SK-N-SH (cell line): ENCODE measurements at regions not wholly inside any gene's neighbourhood (a gene's known extent, or its start where the extent isn't known, plus 50 kb on each side); places are given as distances from the start of the nearest gene placed in this dataset.

Source experiments
- CTCF ChIA-PET: fragments of 300-600, 350-600 bp; formaldehyde crosslinking; extraction: SDS; loops from one replicate; lab custom pipeline; 2021; lab: Yijun Ruan, JAX
- POLR2A ChIA-PET: fragments of 350-600 bp; sonication (Branson Sonifier 250); formaldehyde crosslinking; extraction: SDS; loops from one replicate; lab custom pipeline; 2020; ENCODE audit warnings: antibody characterized with exemption, inconsistent platforms; lab: Yijun Ruan, JAX
- DNase-seq: peaks from one replicate; pipeline ENCODE4 v3.0.0; 2012
- H2AFZ ChIP-seq: fragments of 200-600 bp; sonication (generic); 2 replicates; pipeline ENCODE4 v1.8.1; 2016; ENCODE audit warnings: antibody characterized with exemption, mild to moderate bottlenecking, low read depth
- H3F3A ChIP-seq: fragments of 200-600 bp; sonication (generic); replicated peaks from 2 replicates; pipeline ENCODE3; 2016; ENCODE audit warnings: antibody characterized with exemption, mild to moderate bottlenecking; ENCODE audit not compliant: insufficient read depth
- H3K27ac ChIP-seq, 2 experiments: fragments of 200-500 bp in 1 of 2; fragments of 200-600 bp in 1 of 2; sonication (Bioruptor generic) in 1 of 2; sonication (generic), shearing (Covaris generic) in 1 of 2; 2 replicates each; pipeline versions ENCODE4 v1.5.1 to v1.6.1; 2014 to 2016; ENCODE audit warnings: low read depth in 2 of 2, inconsistent platforms in 1 of 2, low read length in 1 of 2, mild to moderate bottlenecking in 1 of 2, mixed read lengths in 1 of 2
- H3K27me3 ChIP-seq: fragments of 200-600 bp; sonication (generic), shearing (Covaris generic); 2 replicates; pipeline ENCODE4 v1.6.1; 2016; ENCODE audit warnings: mixed run types; ENCODE audit not compliant: insufficient read depth
- H3K36me3 ChIP-seq, 2 experiments: fragments of 200-500 bp in 1 of 2; fragments of 200-600 bp in 1 of 2; sonication (Bioruptor generic) in 1 of 2; sonication (generic) in 1 of 2; replicated peaks in 1 of 2; 2 replicates each; pipeline versions ENCODE3 to v1.5.1; 2014 to 2016; ENCODE audit warnings: low read length in 1 of 2, mild to moderate bottlenecking in 1 of 2; ENCODE audit not compliant: insufficient read depth in 2 of 2, control insufficient read depth in 1 of 2
- H3K4me1 ChIP-seq, 2 experiments: fragments of 200-500 bp in 1 of 2; fragments of 200-600 bp in 1 of 2; sonication (Bioruptor generic) in 1 of 2; sonication (generic), shearing (Covaris generic) in 1 of 2; 2 replicates each; pipeline versions ENCODE4 v1.5.1 to v1.6.1; 2014 to 2016; ENCODE audit warnings: low read depth in 1 of 2, low read length in 1 of 2, mixed run types in 1 of 2; ENCODE audit not compliant: insufficient read depth in 2 of 2, control insufficient read depth in 1 of 2
- H3K4me2 ChIP-seq: fragments of 200-600 bp; sonication (generic), shearing (Covaris generic); 2 replicates; pipeline ENCODE4 v1.6.1; 2017; ENCODE audit warnings: mixed run types
- H3K4me3 ChIP-seq, 2 experiments: fragments of 200-500 bp in 1 of 2; fragments of 200-600 bp in 1 of 2; sonication (Bioruptor generic) in 1 of 2; sonication (generic), shearing (Covaris generic) in 1 of 2; 2 replicates each; pipeline versions ENCODE4 v1.5.1 to v1.8.1; 2014 to 2016; ENCODE audit warnings: low read depth in 2 of 2, inconsistent platforms in 1 of 2, low read length in 1 of 2, mild to moderate bottlenecking in 1 of 2, mixed read lengths in 1 of 2, moderate library complexity in 1 of 2
- H3K79me2 ChIP-seq: fragments of 200-600 bp; sonication (generic); 2 replicates; pipeline ENCODE4 v1.8.1; 2017; ENCODE audit warnings: mild to moderate bottlenecking; ENCODE audit not compliant: insufficient read depth
- H3K9ac ChIP-seq: fragments of 200-600 bp; sonication (generic); 2 replicates; pipeline ENCODE4 v1.6.1; 2017; ENCODE audit warnings: mixed run types
- H3K9me2 ChIP-seq: fragments of 200-600 bp; sonication (generic); 2 replicates; pipeline ENCODE4 v1.6.1; 2017; ENCODE audit warnings: mixed run types
- H3K9me3 ChIP-seq: fragments of 200-600 bp; sonication (generic); 2 replicates; pipeline ENCODE4 v1.6.1; 2017; ENCODE audit warnings: mixed run types, mild to moderate bottlenecking, moderate library complexity
- H4K20me1 ChIP-seq: fragments of 200-600 bp; sonication (generic); 2 replicates; pipeline ENCODE4 v1.6.1; 2017; ENCODE audit warnings: mild to moderate bottlenecking, mixed run types; ENCODE audit not compliant: insufficient read depth
- ELF1 ChIP-seq: IDR thresholded peaks from 2 replicates; pipeline ENCODE4 v1.4.0; 2012
- EZH2phosphoT487 ChIP-seq: fragments of 200-600 bp; sonication (generic); IDR thresholded peaks from 2 replicates; pipeline ENCODE4 v1.6.1; 2017; ENCODE audit warnings: low read depth, mixed run types, mild to moderate bottlenecking, antibody characterized with exemption, moderate library complexity, borderline replicate concordance
- FOXJ3 ChIP-seq: sonication (generic); formaldehyde crosslinking; IDR thresholded peaks from 2 replicates; pipeline ENCODE4 v1.5.1; 2020; ENCODE audit warnings: mild to moderate bottlenecking, missing genetic modification reagents
- FOXM1 ChIP-seq: IDR thresholded peaks from 2 replicates; pipeline ENCODE4 v1.4.0; 2012; ENCODE audit warnings: low read depth, mild to moderate bottlenecking
- GABPA ChIP-seq: IDR thresholded peaks from 2 replicates; pipeline ENCODE4 v1.4.0; 2012; ENCODE audit warnings: low read depth, mild to moderate bottlenecking
- GATA2 ChIP-seq: sonication (generic); formaldehyde crosslinking; IDR thresholded peaks from 2 replicates; pipeline ENCODE4 v1.5.0; 2020; ENCODE audit warnings: mild to moderate bottlenecking, missing genetic modification reagents
- JUND ChIP-seq: IDR thresholded peaks from 2 replicates; pipeline ENCODE4 v1.4.0; 2012
- MAX ChIP-seq: IDR thresholded peaks from 2 replicates; pipeline ENCODE4 v1.4.0; 2012; ENCODE audit warnings: low read depth
- NFIC ChIP-seq: IDR thresholded peaks from 2 replicates; pipeline ENCODE4 v1.4.0; 2012; ENCODE audit warnings: borderline replicate concordance
- NRF1 ChIP-seq: IDR thresholded peaks from 2 replicates; pipeline ENCODE4 v1.6.1; 2012; ENCODE audit warnings: low read depth, mild to moderate bottlenecking, low read length
- PBX3 ChIP-seq: IDR thresholded peaks from 2 replicates; pipeline ENCODE4; 2012
- POLR2AphosphoS5 ChIP-seq: IDR thresholded peaks from 2 replicates; pipeline ENCODE4 v1.6.1; 2012; ENCODE audit warnings: low read depth, low read length
- RAD21 ChIP-seq: IDR thresholded peaks from 2 replicates; pipeline ENCODE4 v1.6.1; 2012; ENCODE audit warnings: mild to moderate bottlenecking, low read length
- RCOR1 ChIP-seq: fragments of 150-350 bp; IDR thresholded peaks from 2 replicates; pipeline ENCODE4 v1.6.1; 2017; ENCODE audit warnings: antibody characterized with exemption, low read length
- RFX5 ChIP-seq: IDR thresholded peaks from 2 replicates; pipeline ENCODE4 v1.6.1; 2012; ENCODE audit warnings: mild to moderate bottlenecking, improper control_type of control experiment, low read length
- RXRA ChIP-seq: IDR thresholded peaks from 2 replicates; pipeline ENCODE4 v1.4.0; 2012; ENCODE audit warnings: low read depth, mild to moderate bottlenecking, borderline replicate concordance
- SIN3A ChIP-seq: IDR thresholded peaks from 2 replicates; pipeline ENCODE4 v1.6.1; 2012; ENCODE audit warnings: low read depth, mild to moderate bottlenecking, low read length, moderate library complexity, borderline replicate concordance
- TAF1 ChIP-seq: IDR thresholded peaks from 2 replicates; pipeline ENCODE4 v1.6.1; 2012; ENCODE audit warnings: low read depth, mild to moderate bottlenecking, low read length, moderate library complexity, borderline replicate concordance
- TEAD4 ChIP-seq: IDR thresholded peaks from 2 replicates; pipeline ENCODE4 v1.4.0; 2012; ENCODE audit warnings: mild to moderate bottlenecking, borderline replicate concordance; ENCODE audit not compliant: insufficient read depth
- YY1 ChIP-seq: IDR thresholded peaks from 2 replicates; pipeline ENCODE4 v1.4.0; 2012; ENCODE audit warnings: low read depth, mild to moderate bottlenecking
- ZBTB33 ChIP-seq: IDR thresholded peaks from 2 replicates; pipeline ENCODE4 v1.4.0; 2012; ENCODE audit warnings: low read depth, borderline replicate concordance
- WGBS: methylation state at CpG from one replicate; pipeline ENCODE4 v1.1.6; 2017; ENCODE audit warnings: low lambda C conversion rate; 5-methylcytosine and 5-hydroxymethylcytosine counted together
- TF ChIP-seq, protein P1 (sequence below): fragments of 150-350 bp; IDR thresholded peaks from 2 replicates; pipeline ENCODE4 v1.6.1; 2016; ENCODE audit warnings: mild to moderate bottlenecking, low read depth, low read length
- TF ChIP-seq, protein P2 (sequence below): fragments of 150-350 bp; IDR thresholded peaks from 2 replicates; pipeline ENCODE4 v1.6.1; 2017; ENCODE audit warnings: antibody characterized with exemption, low read length, low read depth, borderline replicate concordance
- TF ChIP-seq, protein P3 (sequence below): fragments of 200-600 bp; sonication (generic); IDR thresholded peaks from 2 replicates; pipeline ENCODE4 v1.6.1; 2017; ENCODE audit warnings: antibody characterized with exemption, mild to moderate bottlenecking, moderate library complexity

DNA sequence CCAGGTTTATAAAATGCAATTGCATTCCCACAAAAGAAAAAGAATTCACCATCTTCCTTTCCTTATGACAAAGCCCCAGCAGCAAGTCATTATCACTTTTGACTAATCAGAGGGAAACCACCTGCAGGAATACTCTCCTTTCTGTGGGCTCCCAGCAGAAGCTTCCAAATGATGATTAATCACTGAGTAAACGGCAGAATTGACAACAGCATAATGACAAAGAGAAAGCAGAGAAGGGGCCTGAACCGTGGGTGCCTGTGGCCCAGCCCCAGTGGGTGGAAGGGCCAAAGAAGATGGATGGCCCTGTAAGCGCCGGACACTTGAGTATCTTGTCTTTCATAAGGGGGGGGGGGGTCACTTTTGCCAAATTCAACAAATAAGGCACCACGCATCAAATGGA is 152.4 kb upstream of the NRBF2 start:
- no peak for TF ChIP-seq NRF1
- TF ChIP-seq ELF1: no peak
- TF ChIP-seq YY1: no peak
- TF ChIP-seq FOXJ3 (CRISPR knock-in tag): no peak
- no peak for TF ChIP-seq TEAD4
- TF ChIP-seq EZH2phosphoT487: no peak
- no peak for TF ChIP-seq GATA2 (CRISPR knock-in tag)
- TF ChIP-seq, protein P1, sequence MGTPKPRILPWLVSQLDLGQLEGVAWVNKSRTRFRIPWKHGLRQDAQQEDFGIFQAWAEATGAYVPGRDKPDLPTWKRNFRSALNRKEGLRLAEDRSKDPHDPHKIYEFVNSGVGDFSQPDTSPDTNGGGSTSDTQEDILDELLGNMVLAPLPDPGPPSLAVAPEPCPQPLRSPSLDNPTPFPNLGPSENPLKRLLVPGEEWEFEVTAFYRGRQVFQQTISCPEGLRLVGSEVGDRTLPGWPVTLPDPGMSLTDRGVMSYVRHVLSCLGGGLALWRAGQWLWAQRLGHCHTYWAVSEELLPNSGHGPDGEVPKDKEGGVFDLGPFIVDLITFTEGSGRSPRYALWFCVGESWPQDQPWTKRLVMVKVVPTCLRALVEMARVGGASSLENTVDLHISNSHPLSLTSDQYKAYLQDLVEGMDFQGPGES: no peak
- TF ChIP-seq, protein P2, sequence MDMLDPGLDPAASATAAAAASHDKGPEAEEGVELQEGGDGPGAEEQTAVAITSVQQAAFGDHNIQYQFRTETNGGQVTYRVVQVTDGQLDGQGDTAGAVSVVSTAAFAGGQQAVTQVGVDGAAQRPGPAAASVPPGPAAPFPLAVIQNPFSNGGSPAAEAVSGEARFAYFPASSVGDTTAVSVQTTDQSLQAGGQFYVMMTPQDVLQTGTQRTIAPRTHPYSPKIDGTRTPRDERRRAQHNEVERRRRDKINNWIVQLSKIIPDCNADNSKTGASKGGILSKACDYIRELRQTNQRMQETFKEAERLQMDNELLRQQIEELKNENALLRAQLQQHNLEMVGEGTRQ: no peak
- TF ChIP-seq JUND: no peak
- no peak for TF ChIP-seq PBX3
- TF ChIP-seq RCOR1: no peak
- TF ChIP-seq SIN3A: no peak
- no peak for TF ChIP-seq NFIC
- TF ChIP-seq GABPA: no peak
- TF ChIP-seq TAF1: no peak
- DNase-seq: no peak
- CTCF ChIA-PET: interaction anchor here (0.7 kb wide), 1 partner anchor 26 kb away, joined by 4 read pairs; no protein-coding TSS in a partner anchor

GRCh38 chr10:62979921-62980320 is 153.2 kb upstream of the NRBF2 start:
- ChIA-PET CTCF (no interaction called here), POLR2A (no interaction called here)

More for the DNA sequence above, 152.4 kb upstream of the NRBF2 start:
- POLR2A ChIA-PET: no interaction called here
- Histone ChIP-seq H3K4me1 (no peaks in the 10 kb centered on the region), H3K9me3 (no peaks in the 10 kb centered on the region), H3K79me2 (no peaks in the 10 kb centered on the region), H3K4me2 (no peak overlapping the region), H3K27me3 (no peaks in the 10 kb centered on the region), H4K20me1 (no peaks in the 10 kb centered on the region), H3K36me3 (no peaks in the 10 kb centered on the region), H3K9me2 (no peaks in the 10 kb centered on the region), H3K9ac (no peak overlapping the region), H2AFZ (no peak overlapping the region), H3K4me3 (no peak overlapping the region), H3F3A (no peaks in the 10 kb centered on the region), H3K27ac (no peak overlapping the region)
- 30% methylated on average over 5 of the region's 5 CpGs for WGBS

More at GRCh38 chr10:62979921-62980320, 153.2 kb upstream of the NRBF2 start:
- H3K27me3 ChIP-seq: no peaks in the 10 kb centered on the region
- TF ChIP-seq NRF1 (no peak), ZBTB33 (no peak), ELF1 (no peak), MAX (no peak), FOXM1 (no peak), RXRA (no peak), YY1 (no peak), RFX5 (no peak), TEAD4 (no peak), POLR2AphosphoS5 (no peak), RAD21 (no peak)
- TF ChIP-seq, protein P3, sequence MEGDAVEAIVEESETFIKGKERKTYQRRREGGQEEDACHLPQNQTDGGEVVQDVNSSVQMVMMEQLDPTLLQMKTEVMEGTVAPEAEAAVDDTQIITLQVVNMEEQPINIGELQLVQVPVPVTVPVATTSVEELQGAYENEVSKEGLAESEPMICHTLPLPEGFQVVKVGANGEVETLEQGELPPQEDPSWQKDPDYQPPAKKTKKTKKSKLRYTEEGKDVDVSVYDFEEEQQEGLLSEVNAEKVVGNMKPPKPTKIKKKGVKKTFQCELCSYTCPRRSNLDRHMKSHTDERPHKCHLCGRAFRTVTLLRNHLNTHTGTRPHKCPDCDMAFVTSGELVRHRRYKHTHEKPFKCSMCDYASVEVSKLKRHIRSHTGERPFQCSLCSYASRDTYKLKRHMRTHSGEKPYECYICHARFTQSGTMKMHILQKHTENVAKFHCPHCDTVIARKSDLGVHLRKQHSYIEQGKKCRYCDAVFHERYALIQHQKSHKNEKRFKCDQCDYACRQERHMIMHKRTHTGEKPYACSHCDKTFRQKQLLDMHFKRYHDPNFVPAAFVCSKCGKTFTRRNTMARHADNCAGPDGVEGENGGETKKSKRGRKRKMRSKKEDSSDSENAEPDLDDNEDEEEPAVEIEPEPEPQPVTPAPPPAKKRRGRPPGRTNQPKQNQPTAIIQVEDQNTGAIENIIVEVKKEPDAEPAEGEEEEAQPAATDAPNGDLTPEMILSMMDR: no peak
- no peaks in the 10 kb centered on the region for H3K79me2 ChIP-seq
- H3K9me3 ChIP-seq: no peaks in the 10 kb centered on the region
- no peaks in the 10 kb centered on the region for H3K4me1 ChIP-seq
- H3K4me2 ChIP-seq: no peak overlapping the region
- DNase-seq: no peak
- no peak overlapping the region for H3K4me3 ChIP-seq
- H3K9ac ChIP-seq: no peak overlapping the region
- no peaks in the 10 kb centered on the region for H3F3A ChIP-seq
- H3K36me3 ChIP-seq: no peaks in the 10 kb centered on the region
- H2AFZ ChIP-seq: no peak overlapping the region
- no peaks in the 10 kb centered on the region for H4K20me1 ChIP-seq
- no peaks in the 10 kb centered on the region for H3K9me2 ChIP-seq
- H3K27ac ChIP-seq: no peak overlapping the region
